ENCODE measurements at regions not wholly inside any gene's neighbourhood (a gene's known extent, or its start where the extent isn't known, plus 50 kb on each side); places are given as distances from the start of the nearest gene placed in this dataset.

GRCh38 chr20:58574469-58574868 lies 59.3 kb upstream of the APCDD1L start:
- TF ChIP-seq CTCF (IDR thresholded peaks at IDR 0.05) = no peak
- no peak for TF ChIP-seq POLR2A (IDR thresholded peaks at IDR 0.05)

Data from esophagus squamous epithelium (tissue), 4 donors.